Parathyroid adenoma (tissue), 2 donors: ENCODE measurements at regions not wholly inside any gene's neighbourhood (a gene's known extent, or its start where the extent isn't known, plus 50 kb on each side); places are given as distances from the start of the nearest gene placed in this dataset.
"Not testable (repeated sequence)": the region's sequence is repeated elsewhere in the genome, so short reads cannot be mapped to it uniquely, and the experiment has no call there.

Source experiments
- H2AFZ ChIP-seq: fragments of 300-600 bp; sonication (generic); one replicate; pipeline ENCODE4 v1.7.0; 2017; ENCODE audit warnings: antibody characterized with exemption, mild to moderate bottlenecking
- H3K27ac ChIP-seq: fragments of 300-600 bp; sonication (generic); one replicate; pipeline ENCODE4 v1.7.0; 2017
- H3K27me3 ChIP-seq: fragments of 300-600 bp; sonication (generic); one replicate; pipeline ENCODE4 v1.7.0; 2017; ENCODE audit warnings: low read length; ENCODE audit not compliant: control insufficient read depth, insufficient read depth
- H3K36me3 ChIP-seq: fragments of 300-600 bp; sonication (generic); one replicate; pipeline ENCODE4 v1.7.0; 2017; ENCODE audit warnings: low read length; ENCODE audit not compliant: control insufficient read depth, insufficient read depth
- H3K4me1 ChIP-seq: fragments of 300-600 bp; sonication (generic); one replicate; pipeline ENCODE4 v1.7.0; 2017; ENCODE audit warnings: control low read depth
- H3K4me2 ChIP-seq: fragments of 300-600 bp; sonication (generic); one replicate; pipeline ENCODE4 v1.7.0; 2017; ENCODE audit warnings: low read length
- H3K4me3 ChIP-seq: fragments of 300-600 bp; sonication (generic); one replicate; pipeline ENCODE4 v1.7.0; 2017; ENCODE audit warnings: low read depth, low read length
- H3K79me2 ChIP-seq: fragments of 300-600 bp; sonication (generic); one replicate; pipeline ENCODE4 v1.7.0; 2017; ENCODE audit warnings: control low read depth
- H3K9ac ChIP-seq: fragments of 300-600 bp; sonication (generic); one replicate; pipeline ENCODE4 v1.7.0; 2017; ENCODE audit warnings: mild to moderate bottlenecking
- H3K9me3 ChIP-seq: fragments of 300-600 bp; sonication (generic); one replicate; pipeline ENCODE4 v1.7.0; 2017; ENCODE audit warnings: low read length; ENCODE audit not compliant: control insufficient read depth
- TF ChIP-seq, protein P1 (sequence below): fragments of 300-600 bp; sonication (generic); IDR thresholded peaks from one replicate; pipeline ENCODE4 v1.7.0; 2017; ENCODE audit warnings: antibody characterized with exemption, mild to moderate bottlenecking
- donor health status: primary hyperparathyroidism.

DNA sequence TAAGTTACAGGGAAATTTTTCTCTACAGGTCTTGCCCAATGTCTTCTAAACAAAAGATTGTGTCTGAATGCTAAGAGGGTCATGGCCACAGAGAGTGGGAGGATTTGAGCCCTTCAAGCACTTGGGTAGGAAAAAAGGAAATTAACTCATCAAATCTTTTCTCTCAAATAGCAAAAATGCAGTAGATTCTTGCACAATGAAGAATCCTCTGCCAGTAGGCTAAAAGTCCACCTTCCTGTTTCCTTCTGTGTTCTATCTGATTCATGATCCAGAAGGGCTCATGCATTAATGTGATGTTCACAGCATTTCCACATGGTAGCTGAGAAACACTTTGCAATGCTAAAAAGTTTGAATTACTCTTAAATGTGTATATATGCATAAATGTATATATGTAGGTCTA is 177.1 kb downstream of the CD47 start:
- Histone ChIP-seq H3K9ac (no peak overlapping the region), H3K79me2 (no peaks in the 10 kb centered on the region), H3K4me1 (no peaks in the 10 kb centered on the region), H3K4me2 (no peak overlapping the region), H3K4me3 (no peak overlapping the region), H3K27ac (no peak overlapping the region), H3K36me3 (no peaks in the 10 kb centered on the region), H2AFZ (no peak overlapping the region), H3K27me3 (no peaks in the 10 kb centered on the region), H3K9me3 (no peaks in the 10 kb centered on the region)
- TF ChIP-seq, protein P1, sequence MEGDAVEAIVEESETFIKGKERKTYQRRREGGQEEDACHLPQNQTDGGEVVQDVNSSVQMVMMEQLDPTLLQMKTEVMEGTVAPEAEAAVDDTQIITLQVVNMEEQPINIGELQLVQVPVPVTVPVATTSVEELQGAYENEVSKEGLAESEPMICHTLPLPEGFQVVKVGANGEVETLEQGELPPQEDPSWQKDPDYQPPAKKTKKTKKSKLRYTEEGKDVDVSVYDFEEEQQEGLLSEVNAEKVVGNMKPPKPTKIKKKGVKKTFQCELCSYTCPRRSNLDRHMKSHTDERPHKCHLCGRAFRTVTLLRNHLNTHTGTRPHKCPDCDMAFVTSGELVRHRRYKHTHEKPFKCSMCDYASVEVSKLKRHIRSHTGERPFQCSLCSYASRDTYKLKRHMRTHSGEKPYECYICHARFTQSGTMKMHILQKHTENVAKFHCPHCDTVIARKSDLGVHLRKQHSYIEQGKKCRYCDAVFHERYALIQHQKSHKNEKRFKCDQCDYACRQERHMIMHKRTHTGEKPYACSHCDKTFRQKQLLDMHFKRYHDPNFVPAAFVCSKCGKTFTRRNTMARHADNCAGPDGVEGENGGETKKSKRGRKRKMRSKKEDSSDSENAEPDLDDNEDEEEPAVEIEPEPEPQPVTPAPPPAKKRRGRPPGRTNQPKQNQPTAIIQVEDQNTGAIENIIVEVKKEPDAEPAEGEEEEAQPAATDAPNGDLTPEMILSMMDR: no peak

DNA sequence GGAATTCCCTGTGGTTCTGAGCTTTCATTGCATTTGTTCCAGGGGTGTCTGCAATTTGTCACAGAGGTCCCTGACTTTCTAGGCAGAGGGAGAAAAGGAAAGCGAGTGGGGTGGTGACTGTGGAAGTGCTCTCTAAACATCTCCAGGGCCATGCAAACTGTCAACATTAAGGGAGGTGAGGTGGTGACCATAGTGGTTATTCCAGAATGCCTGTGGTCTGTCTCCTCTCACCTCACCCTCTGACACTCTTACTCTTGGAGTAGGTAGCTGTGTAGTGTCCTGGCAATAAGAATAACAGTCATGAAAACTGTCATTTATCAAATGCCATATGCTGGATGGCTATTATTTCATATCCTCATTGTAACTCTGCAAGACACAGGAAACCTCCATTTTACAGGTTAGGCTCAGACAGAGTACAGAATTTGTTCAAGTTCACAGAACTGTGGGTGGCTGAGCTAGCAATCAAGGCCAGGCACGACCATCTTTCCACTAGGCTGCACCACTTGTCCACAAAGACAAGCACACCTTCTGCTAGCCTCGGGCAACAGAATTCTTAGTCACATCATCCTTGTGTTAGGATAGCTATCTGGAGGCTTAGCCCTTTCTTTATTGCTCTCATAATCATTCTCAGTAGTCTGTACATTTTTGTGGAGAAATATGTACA is 179.4 kb downstream of the CD47 start:
- H3K4me3 ChIP-seq: no peak overlapping the region
- H3K36me3 ChIP-seq: no peaks in the 10 kb centered on the region
- no peaks in the 10 kb centered on the region for H3K4me1 ChIP-seq
- no peaks in the 10 kb centered on the region for H3K27me3 ChIP-seq
- TF ChIP-seq, protein P1: no peak
- no peak overlapping the region for H2AFZ ChIP-seq
- H3K9ac ChIP-seq: no peak overlapping the region
- H3K79me2 ChIP-seq: no peaks in the 10 kb centered on the region
- no peaks in the 10 kb centered on the region for H3K9me3 ChIP-seq
- no peak overlapping the region for H3K4me2 ChIP-seq
- H3K27ac ChIP-seq: no peak overlapping the region

DNA sequence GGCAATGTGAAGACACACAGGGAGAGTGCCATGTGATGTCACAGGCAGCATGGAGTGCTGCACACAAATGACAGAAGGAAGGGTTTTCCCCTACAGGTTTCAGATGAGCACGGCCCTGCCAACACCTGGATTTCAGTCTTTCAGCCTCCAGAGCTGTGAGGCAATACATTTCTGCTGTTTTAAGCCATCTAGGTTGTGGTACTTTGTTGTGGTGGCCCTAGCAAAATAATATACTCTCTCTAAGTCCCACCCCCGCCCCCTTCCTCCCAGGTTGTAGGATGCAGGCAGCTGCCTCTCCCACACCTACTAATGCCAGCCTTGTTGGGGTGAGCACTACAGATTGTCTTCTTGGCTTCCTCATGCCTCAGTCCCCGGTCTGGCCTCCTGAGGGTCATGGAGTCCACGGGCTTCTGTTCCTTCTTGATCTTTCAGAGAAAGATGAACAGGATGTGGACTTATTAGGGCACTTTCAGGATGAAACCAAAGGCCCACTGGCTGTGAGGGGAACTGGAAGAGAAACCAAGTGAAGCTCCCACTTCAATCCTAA is 180.0 kb downstream of the CD47 start:
- Histone ChIP-seq H3K27me3 (no peaks in the 10 kb centered on the region), H3K9ac (no peak overlapping the region)

DNA sequence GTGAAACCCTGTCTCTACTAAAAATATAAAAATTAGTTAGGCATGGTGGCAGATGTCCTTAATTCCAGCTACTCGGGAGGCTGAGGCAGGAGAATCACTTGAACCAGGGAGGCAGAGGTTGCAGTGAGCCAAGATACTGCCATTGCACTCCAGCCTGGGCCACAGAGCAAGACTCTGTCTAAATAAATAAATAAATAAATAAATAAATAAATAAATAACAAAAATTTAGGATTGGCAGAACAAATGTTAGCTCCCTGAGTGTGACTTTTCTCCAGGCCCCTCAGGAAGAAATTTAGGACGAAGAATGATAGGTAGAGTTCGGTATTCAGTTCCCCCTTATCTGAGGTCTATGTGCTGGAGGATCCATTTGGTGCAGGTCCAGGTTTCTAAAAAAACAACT is 181.2 kb downstream of the CD47 start:
- H3K4me2 ChIP-seq, H3K9me3 ChIP-seq, H3K9ac ChIP-seq, H3K27me3 ChIP-seq, H3K4me3 ChIP-seq, H2AFZ ChIP-seq, H3K4me1 ChIP-seq, H3K27ac ChIP-seq, H3K36me3 ChIP-seq, H3K79me2 ChIP-seq: not testable (repeated sequence)

More for the DNA sequence above, 180.0 kb downstream of the CD47 start:
- no peaks in the 10 kb centered on the region for H3K9me3 ChIP-seq
- H3K36me3 ChIP-seq: no peaks in the 10 kb centered on the region
- TF ChIP-seq, protein P1: no peak
- no peaks in the 10 kb centered on the region for H3K79me2 ChIP-seq
- no peak overlapping the region for H3K4me3 ChIP-seq
- no peak overlapping the region for H3K4me2 ChIP-seq
- H3K27ac ChIP-seq: no peak overlapping the region
- H3K4me1 ChIP-seq: no peaks in the 10 kb centered on the region
- no peak overlapping the region for H2AFZ ChIP-seq

DNA sequence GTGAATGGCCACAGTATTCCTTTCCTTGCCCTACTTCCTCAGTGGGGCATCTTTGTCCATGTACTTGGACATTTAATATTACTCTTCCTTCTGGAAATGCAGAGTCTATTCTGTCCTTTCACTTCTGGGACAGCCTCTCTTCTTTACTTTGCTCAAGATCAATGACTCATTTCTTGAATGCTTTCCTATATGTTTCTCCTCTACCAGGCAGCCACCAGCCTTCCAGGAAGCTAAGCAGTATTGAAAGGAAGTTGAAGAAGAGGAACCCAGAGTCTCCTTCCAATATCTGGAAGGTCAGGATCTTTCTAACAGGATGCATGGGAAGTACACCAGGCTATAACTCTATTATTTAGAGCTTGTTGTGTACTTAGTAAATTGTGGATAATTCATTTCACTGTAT is 182.8 kb downstream of the CD47 start:
- H3K27me3 ChIP-seq: no peaks in the 10 kb centered on the region
- H3K9ac ChIP-seq: no peak overlapping the region
- no peaks in the 10 kb centered on the region for H3K4me1 ChIP-seq
- H3K9me3 ChIP-seq: no peaks in the 10 kb centered on the region
- H3K36me3 ChIP-seq: no peaks in the 10 kb centered on the region
- no peak overlapping the region for H3K4me3 ChIP-seq
- H3K79me2 ChIP-seq: no peaks in the 10 kb centered on the region
- no peak overlapping the region for H2AFZ ChIP-seq
- no peak overlapping the region for H3K4me2 ChIP-seq
- TF ChIP-seq, protein P1: no peak
- H3K27ac ChIP-seq: no peak overlapping the region
